ENCODE measurements at regions not wholly inside any gene's neighbourhood (a gene's known extent, or its start where the extent isn't known, plus 50 kb on each side); places are given as distances from the start of the nearest gene placed in this dataset.

GRCh38 chr18:986051-986450, 81.4 kb downstream of the ADCYAP1 start:
- Mint-ChIP-seq H3K27ac (ENCODE audit: unreplicated experiment) (no peak overlapping the region), H3K27me3 (ENCODE audit: insufficient read depth, unreplicated experiment) (no peaks in the 10 kb centered on the region), H3K4me1 (ENCODE audit: low read depth, unreplicated experiment) (no peaks in the 10 kb centered on the region), H3K36me3 (ENCODE audit: insufficient read depth, unreplicated experiment) (no peaks in the 10 kb centered on the region), H3K9me3 (ENCODE audit: unreplicated experiment) (no peaks in the 10 kb centered on the region), H3K4me3 (ENCODE audit: unreplicated experiment) (no peak overlapping the region)
- Histone ChIP-seq H3K27me3 (replicated peaks; ENCODE audit: control insufficient read depth, insufficient read depth, low read length) (no peaks in the 10 kb centered on the region), H3K4me3 (ENCODE audit: low read depth, low read length) (no peak overlapping the region), H3K4me1 (no peaks in the 10 kb centered on the region), H3K36me3 (ENCODE audit: control insufficient read depth, insufficient read depth, low read length) (no peaks in the 10 kb centered on the region), H3K9me3 (no peaks in the 10 kb centered on the region)
- ChIA-PET CTCF (no interaction called here), POLR2A (no interaction called here)
- no peak for TF ChIP-seq CTCF (IDR thresholded peaks at IDR 0.05; ENCODE audit: insufficient read depth in 1 of 2, low read depth in 1 of 2, low read length in 1 of 2, severe bottlenecking in 1 of 2, unreplicated experiment in 1 of 2)
- BruUV-seq (replicated peaks), result no TSS peak
- DNase-seq, result no peak
- intact Hi-C loops (cut with micrococcal nuclease; ENCODE audit: unreplicated experiment), result no loop called here

- no peaks in the 10 kb centered on the region for H3K27me3 ChIP-seq (replicated peaks; ENCODE audit: control insufficient read depth, insufficient read depth, low read length)
- Mint-ChIP-seq H3K27ac (ENCODE audit: unreplicated experiment) (no peak overlapping the region), H3K36me3 (ENCODE audit: insufficient read depth, unreplicated experiment) (no peaks in the 10 kb centered on the region), H3K4me3 (ENCODE audit: unreplicated experiment) (no peak overlapping the region), H3K4me1 (ENCODE audit: low read depth, unreplicated experiment) (no peaks in the 10 kb centered on the region), H3K9me3 (ENCODE audit: unreplicated experiment) (no peaks in the 10 kb centered on the region), H3K27me3 (ENCODE audit: insufficient read depth, unreplicated experiment) (no peaks in the 10 kb centered on the region)
- ChIA-PET CTCF (no interaction called here), POLR2A (no interaction called here)
- intact Hi-C loops (cut with micrococcal nuclease; ENCODE audit: unreplicated experiment), result no loop called here
- H3K36me3 ChIP-seq (ENCODE audit: control insufficient read depth, insufficient read depth, low read length), result no peaks in the 10 kb centered on the region
- no peaks in the 10 kb centered on the region for H3K9me3 ChIP-seq
- no peaks in the 10 kb centered on the region for H3K4me1 ChIP-seq
- no peak overlapping the region for H3K4me3 ChIP-seq (ENCODE audit: low read depth, low read length)
- no peak for TF ChIP-seq CTCF (IDR thresholded peaks at IDR 0.05; ENCODE audit: insufficient read depth in 1 of 2, low read depth in 1 of 2, low read length in 1 of 2, severe bottlenecking in 1 of 2, unreplicated experiment in 1 of 2)
- BruUV-seq (replicated peaks), result no TSS peak
- no peak for DNase-seq
Measured at GRCh38 chr18:986552-986951, 81.9 kb downstream of the ADCYAP1 start.

- Mint-ChIP-seq H3K27ac (ENCODE audit: unreplicated experiment) (no peak overlapping the region), H3K4me1 (ENCODE audit: low read depth, unreplicated experiment) (no peaks in the 10 kb centered on the region), H3K4me3 (ENCODE audit: unreplicated experiment) (no peak overlapping the region), H3K9me3 (ENCODE audit: unreplicated experiment) (no peaks in the 10 kb centered on the region), H3K27me3 (ENCODE audit: insufficient read depth, unreplicated experiment) (no peaks in the 10 kb centered on the region), H3K36me3 (ENCODE audit: insufficient read depth, unreplicated experiment) (no peaks in the 10 kb centered on the region)
- no TSS peak for BruUV-seq (replicated peaks)
- H3K4me1 ChIP-seq, result no peaks in the 10 kb centered on the region
- ChIA-PET POLR2A (no interaction called here), CTCF (no interaction called here)
- no peak for DNase-seq
- intact Hi-C loops (cut with micrococcal nuclease; ENCODE audit: unreplicated experiment), result no loop called here
- no peaks in the 10 kb centered on the region for H3K36me3 ChIP-seq (ENCODE audit: control insufficient read depth, insufficient read depth, low read length)
- H3K4me3 ChIP-seq (ENCODE audit: low read depth, low read length), result no peak overlapping the region
- no peaks in the 10 kb centered on the region for H3K27me3 ChIP-seq (replicated peaks; ENCODE audit: control insufficient read depth, insufficient read depth, low read length)
- H3K9me3 ChIP-seq, result no peaks in the 10 kb centered on the region; the same call in 1 of the 2 replicates
- TF ChIP-seq CTCF (IDR thresholded peaks at IDR 0.05; ENCODE audit: insufficient read depth in 1 of 2, low read depth in 1 of 2, low read length in 1 of 2, severe bottlenecking in 1 of 2, unreplicated experiment in 1 of 2), result no peak
Measured at GRCh38 chr18:987325-988186, 82.9 kb downstream of the ADCYAP1 start.

All from Caco-2 (cell line).